ENCODE measurements at regions not wholly inside any gene's neighbourhood (a gene's known extent, or its start where the extent isn't known, plus 50 kb on each side); places are given as distances from the start of the nearest gene placed in this dataset.

DNA sequence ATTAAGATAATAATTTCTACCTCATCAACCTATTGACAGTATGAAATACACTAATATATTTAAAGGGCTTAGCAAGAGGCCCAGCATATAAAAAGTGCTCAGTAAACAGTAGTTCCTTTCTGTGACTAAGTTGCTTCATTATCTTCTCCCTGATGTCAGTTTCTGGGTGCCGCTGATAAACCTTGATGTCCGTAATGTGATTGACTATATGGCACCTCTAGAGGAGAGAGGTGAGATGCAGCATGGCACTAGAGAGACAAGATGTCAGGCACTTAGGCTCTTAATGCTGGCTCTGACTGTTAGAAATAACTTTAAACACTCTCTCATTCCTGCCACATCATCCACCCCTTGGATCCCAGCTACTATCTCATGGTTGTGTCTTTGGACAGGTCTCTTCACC, 455.9 kb upstream of the KLF4 start:
- TF ChIP-seq, protein P1, sequence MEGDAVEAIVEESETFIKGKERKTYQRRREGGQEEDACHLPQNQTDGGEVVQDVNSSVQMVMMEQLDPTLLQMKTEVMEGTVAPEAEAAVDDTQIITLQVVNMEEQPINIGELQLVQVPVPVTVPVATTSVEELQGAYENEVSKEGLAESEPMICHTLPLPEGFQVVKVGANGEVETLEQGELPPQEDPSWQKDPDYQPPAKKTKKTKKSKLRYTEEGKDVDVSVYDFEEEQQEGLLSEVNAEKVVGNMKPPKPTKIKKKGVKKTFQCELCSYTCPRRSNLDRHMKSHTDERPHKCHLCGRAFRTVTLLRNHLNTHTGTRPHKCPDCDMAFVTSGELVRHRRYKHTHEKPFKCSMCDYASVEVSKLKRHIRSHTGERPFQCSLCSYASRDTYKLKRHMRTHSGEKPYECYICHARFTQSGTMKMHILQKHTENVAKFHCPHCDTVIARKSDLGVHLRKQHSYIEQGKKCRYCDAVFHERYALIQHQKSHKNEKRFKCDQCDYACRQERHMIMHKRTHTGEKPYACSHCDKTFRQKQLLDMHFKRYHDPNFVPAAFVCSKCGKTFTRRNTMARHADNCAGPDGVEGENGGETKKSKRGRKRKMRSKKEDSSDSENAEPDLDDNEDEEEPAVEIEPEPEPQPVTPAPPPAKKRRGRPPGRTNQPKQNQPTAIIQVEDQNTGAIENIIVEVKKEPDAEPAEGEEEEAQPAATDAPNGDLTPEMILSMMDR (IDR thresholded peaks at IDR 0.05) = no peak
- intact Hi-C loops (cut with DNase I) = no loop called here
- Histone ChIP-seq H3K36me3 (no peaks in the 10 kb centered on the region), H3K9me3 (peaks cover 1% of the 10 kb centered on the region), H3K27me3 (ENCODE audit: low read depth) (no peaks in the 10 kb centered on the region), H3K27ac (no peak overlapping the region), H3K4me1 (no peaks in the 10 kb centered on the region), H3K4me3 (no peak overlapping the region)
- no peak for ATAC-seq
- no peak for DNase-seq

DNA sequence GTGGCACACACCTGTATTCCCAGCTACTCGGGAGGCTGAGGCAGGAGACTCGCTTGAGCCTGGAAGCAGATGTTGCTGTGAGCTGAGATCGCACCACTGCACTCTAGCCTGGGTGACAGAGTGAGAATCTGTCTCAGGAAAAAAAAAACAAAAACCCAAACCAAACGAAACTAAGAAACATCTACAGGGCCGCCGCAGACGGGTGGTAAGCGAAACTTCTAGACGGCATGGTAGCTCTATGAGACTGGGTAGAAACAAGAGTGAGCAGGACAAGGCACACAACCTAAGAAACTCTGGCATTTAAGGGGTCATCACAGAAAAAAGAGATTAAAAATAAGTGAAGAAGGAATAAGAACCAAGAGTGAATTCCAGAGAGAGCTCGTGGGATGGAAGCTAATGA, 454.8 kb upstream of the KLF4 start:
- intact Hi-C loops (cut with DNase I) = no loop called here
- TF ChIP-seq, protein P1 (IDR thresholded peaks at IDR 0.05) = no peak
- Histone ChIP-seq H3K27me3 (ENCODE audit: low read depth) (no peaks in the 10 kb centered on the region), H3K9me3 (no peaks in the 10 kb centered on the region), H3K4me3 (no peak overlapping the region), H3K4me1 (no peaks in the 10 kb centered on the region), H3K36me3 (no peaks in the 10 kb centered on the region), H3K27ac (no peak overlapping the region)
- no peak for ATAC-seq
- DNase-seq = no peak

GRCh38 chr9:107943901-107944300, 454.3 kb upstream of the KLF4 start:
- Histone ChIP-seq H3K4me1 (no peaks in the 10 kb centered on the region), H3K36me3 (no peaks in the 10 kb centered on the region), H3K27me3 (ENCODE audit: low read depth) (no peaks in the 10 kb centered on the region), H3K27ac (no peak overlapping the region), H3K9me3 (no peaks in the 10 kb centered on the region), H3K4me3 (no peak overlapping the region)
- ATAC-seq = no peak
- intact Hi-C loops (cut with DNase I) = no loop called here
- no peak for DNase-seq
- TF ChIP-seq, protein P1 (IDR thresholded peaks at IDR 0.05) = no peak

DNA sequence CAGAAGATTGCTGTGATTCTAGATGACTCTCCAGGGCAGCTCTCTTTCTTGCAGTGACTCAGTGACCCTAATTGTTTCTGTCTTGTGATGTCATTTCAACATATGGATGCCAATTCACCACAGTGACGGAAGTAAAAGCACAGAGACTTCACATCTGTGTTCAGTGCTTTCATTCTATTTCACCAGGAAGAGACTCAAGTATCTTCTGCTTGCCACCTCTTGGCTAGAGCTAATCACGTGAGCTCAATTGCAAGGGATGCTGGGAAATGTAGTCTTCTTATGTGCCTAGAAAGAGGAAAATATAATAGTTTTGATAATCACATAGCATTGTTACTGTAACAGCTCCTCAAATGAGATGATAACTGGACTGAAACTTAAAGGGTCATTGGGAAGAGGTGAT, 453.3 kb upstream of the KLF4 start:
- intact Hi-C loops (cut with DNase I) = no loop called here
- ATAC-seq = no peak
- no peak overlapping the region for H3K4me3 ChIP-seq
- H3K27me3 ChIP-seq (ENCODE audit: low read depth) = no peaks in the 10 kb centered on the region
- no peaks in the 10 kb centered on the region for H3K36me3 ChIP-seq
- H3K9me3 ChIP-seq = no peaks in the 10 kb centered on the region
- no peak for DNase-seq
- no peaks in the 10 kb centered on the region for H3K4me1 ChIP-seq
- H3K27ac ChIP-seq = no peak overlapping the region
- TF ChIP-seq, protein P1 (IDR thresholded peaks at IDR 0.05) = no peak

- intact Hi-C loops (cut with DNase I) = no loop called here
- no peak for DNase-seq
- Histone ChIP-seq H3K36me3 (no peaks in the 10 kb centered on the region), H3K9me3 (no peaks in the 10 kb centered on the region), H3K4me3 (no peak overlapping the region), H3K27me3 (ENCODE audit: low read depth) (no peaks in the 10 kb centered on the region), H3K27ac (no peak overlapping the region), H3K4me1 (no peaks in the 10 kb centered on the region)
- TF ChIP-seq, protein P1 (IDR thresholded peaks at IDR 0.05) = no peak
- no peak for ATAC-seq
These were observed 452.7 kb upstream of the KLF4 start for GRCh38 chr9:107942291-107942690.

Data from lower lobe of right lung (tissue), 2 donors.